Ishikawa (cell line): ENCODE measurements at regions not wholly inside any gene's neighbourhood (a gene's known extent, or its start where the extent isn't known, plus 50 kb on each side); places are given as distances from the start of the nearest gene placed in this dataset.

Source experiments
- CEBPB ChIP-seq: IDR thresholded peaks from 2 replicates; pipeline ENCODE4 v1.6.1; 2012
- EP300 ChIP-seq: IDR thresholded peaks from 2 replicates; pipeline ENCODE4 v1.6.1; 2012; ENCODE audit warnings: borderline replicate concordance
- MAX ChIP-seq: IDR thresholded peaks from 2 replicates; pipeline ENCODE4 v1.6.1; 2012
- NFIC ChIP-seq: IDR thresholded peaks from 2 replicates; pipeline ENCODE4 v1.6.1; 2012
- RAD21 ChIP-seq: IDR thresholded peaks from 2 replicates; pipeline ENCODE4 v1.6.1; 2012; ENCODE audit warnings: low read depth
- TAF1 ChIP-seq: IDR thresholded peaks from 2 replicates; pipeline ENCODE4 v1.6.1; 2012; ENCODE audit warnings: low read depth, mild to moderate bottlenecking
- TCF12 ChIP-seq: IDR thresholded peaks from 2 replicates; pipeline ENCODE4 v1.6.1; 2012; ENCODE audit warnings: low read depth
- TEAD4 ChIP-seq: IDR thresholded peaks from 2 replicates; pipeline ENCODE4 v1.6.1; 2012
- USF1 ChIP-seq: IDR thresholded peaks from 2 replicates; pipeline ENCODE4 v1.6.1; 2012
- YY1 ChIP-seq: IDR thresholded peaks from 2 replicates; pipeline ENCODE4 v1.6.1; 2012; ENCODE audit warnings: low read depth

GRCh38 chr5:155290937-155291336 lies 277.4 kb downstream of the KIF4B start:
- TF ChIP-seq TAF1, result no peak
- no peak for TF ChIP-seq EP300
- no peak for TF ChIP-seq CEBPB
- no peak for TF ChIP-seq TCF12
- no peak for TF ChIP-seq MAX
- no peak for TF ChIP-seq USF1
- no peak for TF ChIP-seq RAD21
- TF ChIP-seq TEAD4, result no peak
- no peak for TF ChIP-seq YY1
- TF ChIP-seq NFIC, result no peak
